ENCODE measurements at regions not wholly inside any gene's neighbourhood (a gene's known extent, or its start where the extent isn't known, plus 50 kb on each side); places are given as distances from the start of the nearest gene placed in this dataset.

DNA sequence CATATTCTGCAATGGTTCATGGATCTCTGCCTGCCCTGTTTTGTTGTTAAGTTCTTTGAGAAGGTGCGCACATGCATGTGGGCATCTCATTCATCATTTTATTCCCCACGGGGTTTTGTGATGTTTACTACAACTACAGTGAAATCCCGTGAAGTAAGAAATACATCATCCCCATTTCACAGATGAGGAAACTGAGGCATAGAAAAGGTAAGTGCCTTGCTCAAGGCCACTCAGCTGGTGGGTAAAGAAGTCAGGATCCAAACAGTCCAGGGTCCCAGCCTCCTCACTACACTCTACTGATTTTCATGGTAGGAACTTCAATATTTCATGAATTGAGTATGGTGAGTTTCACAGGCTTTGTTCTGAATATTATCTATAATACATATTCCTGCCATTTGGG lies 72.6 kb downstream of the CYP26A1 start:
- no peak overlapping the region for H3K27ac Mint-ChIP-seq (ENCODE audit: unreplicated experiment)
- POLR2A ChIA-PET, result no interaction called here
- H3K4me1 Mint-ChIP-seq (ENCODE audit: low read depth, unreplicated experiment), result no peaks in the 10 kb centered on the region
- intact Hi-C loops (cut with micrococcal nuclease; ENCODE audit: unreplicated experiment), result no loop called here
- TF ChIP-seq, protein P1, sequence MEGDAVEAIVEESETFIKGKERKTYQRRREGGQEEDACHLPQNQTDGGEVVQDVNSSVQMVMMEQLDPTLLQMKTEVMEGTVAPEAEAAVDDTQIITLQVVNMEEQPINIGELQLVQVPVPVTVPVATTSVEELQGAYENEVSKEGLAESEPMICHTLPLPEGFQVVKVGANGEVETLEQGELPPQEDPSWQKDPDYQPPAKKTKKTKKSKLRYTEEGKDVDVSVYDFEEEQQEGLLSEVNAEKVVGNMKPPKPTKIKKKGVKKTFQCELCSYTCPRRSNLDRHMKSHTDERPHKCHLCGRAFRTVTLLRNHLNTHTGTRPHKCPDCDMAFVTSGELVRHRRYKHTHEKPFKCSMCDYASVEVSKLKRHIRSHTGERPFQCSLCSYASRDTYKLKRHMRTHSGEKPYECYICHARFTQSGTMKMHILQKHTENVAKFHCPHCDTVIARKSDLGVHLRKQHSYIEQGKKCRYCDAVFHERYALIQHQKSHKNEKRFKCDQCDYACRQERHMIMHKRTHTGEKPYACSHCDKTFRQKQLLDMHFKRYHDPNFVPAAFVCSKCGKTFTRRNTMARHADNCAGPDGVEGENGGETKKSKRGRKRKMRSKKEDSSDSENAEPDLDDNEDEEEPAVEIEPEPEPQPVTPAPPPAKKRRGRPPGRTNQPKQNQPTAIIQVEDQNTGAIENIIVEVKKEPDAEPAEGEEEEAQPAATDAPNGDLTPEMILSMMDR (IDR thresholded peaks at IDR 0.05; ENCODE audit: insufficient read depth in 1 of 2, low read depth in 1 of 2, low read length in 1 of 2, severe bottlenecking in 1 of 2, unreplicated experiment in 1 of 2), result no peak
- H3K27me3 Mint-ChIP-seq (ENCODE audit: insufficient read depth, unreplicated experiment), result no peaks in the 10 kb centered on the region
- Histone ChIP-seq H3K27me3 (replicated peaks; ENCODE audit: control insufficient read depth, insufficient read depth, low read length) (no peaks in the 10 kb centered on the region), H3K9me3 (peaks cover 3% of the 10 kb centered on the region; the same call in 1 of the 2 replicates), H3K36me3 (ENCODE audit: control insufficient read depth, insufficient read depth, low read length) (no peaks in the 10 kb centered on the region), H3K4me3 (ENCODE audit: low read depth, low read length) (no peak overlapping the region), H3K4me1 (no peaks in the 10 kb centered on the region)
- no TSS peak for BruUV-seq (replicated peaks)
- CTCF ChIA-PET, result interaction anchor here (0.7 kb wide), 1 partner anchor 25 kb away, joined by 3 read pairs; no protein-coding TSS in a partner anchor
- no peak for DNase-seq
- H3K4me3 Mint-ChIP-seq (ENCODE audit: unreplicated experiment), result no peak overlapping the region
- H3K36me3 Mint-ChIP-seq (ENCODE audit: insufficient read depth, unreplicated experiment), result no peaks in the 10 kb centered on the region
- H3K9me3 Mint-ChIP-seq (ENCODE audit: unreplicated experiment), result peaks cover 8% of the 10 kb centered on the region

DNA sequence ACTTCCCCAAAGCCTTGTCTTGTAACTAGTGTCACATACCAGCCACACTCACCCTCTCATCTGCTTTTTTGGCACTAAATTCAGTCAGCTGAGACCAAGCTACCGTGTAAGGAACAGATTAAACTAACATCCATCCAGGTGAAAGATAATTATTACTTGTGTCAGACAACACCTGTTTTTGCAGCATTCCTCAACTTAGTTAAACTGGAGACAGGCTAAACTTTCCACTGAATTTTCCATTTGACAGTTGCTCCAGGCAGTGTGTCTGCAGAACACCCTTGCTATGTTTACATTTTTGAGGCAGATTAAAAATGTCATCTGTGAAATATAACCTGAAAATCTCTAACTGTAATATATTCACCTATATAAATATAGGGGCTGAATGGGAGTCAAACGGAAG lies 73.6 kb downstream of the CYP26A1 start:
- no peaks in the 10 kb centered on the region for H3K27me3 ChIP-seq (replicated peaks; ENCODE audit: control insufficient read depth, insufficient read depth, low read length)
- no peak overlapping the region for H3K4me3 ChIP-seq (ENCODE audit: low read depth, low read length)
- TF ChIP-seq, protein P1 (IDR thresholded peaks at IDR 0.05; ENCODE audit: insufficient read depth in 1 of 2, low read depth in 1 of 2, low read length in 1 of 2, severe bottlenecking in 1 of 2, unreplicated experiment in 1 of 2), result no peak
- H3K27me3 Mint-ChIP-seq (ENCODE audit: insufficient read depth, unreplicated experiment), result no peaks in the 10 kb centered on the region
- H3K4me1 ChIP-seq, result no peaks in the 10 kb centered on the region
- peaks cover 8% of the 10 kb centered on the region for H3K9me3 Mint-ChIP-seq (ENCODE audit: unreplicated experiment)
- CTCF ChIA-PET, result no interaction called here
- no peak overlapping the region for H3K27ac Mint-ChIP-seq (ENCODE audit: unreplicated experiment)
- H3K9me3 ChIP-seq, result peaks cover 3% of the 10 kb centered on the region; the same call in 1 of the 2 replicates
- H3K4me1 Mint-ChIP-seq (ENCODE audit: low read depth, unreplicated experiment), result no peaks in the 10 kb centered on the region
- BruUV-seq (replicated peaks), result no TSS peak
- POLR2A ChIA-PET, result no interaction called here
- DNase-seq, result no peak
- no peaks in the 10 kb centered on the region for H3K36me3 Mint-ChIP-seq (ENCODE audit: insufficient read depth, unreplicated experiment)
- intact Hi-C loops (cut with micrococcal nuclease; ENCODE audit: unreplicated experiment), result no loop called here
- no peaks in the 10 kb centered on the region for H3K36me3 ChIP-seq (ENCODE audit: control insufficient read depth, insufficient read depth, low read length)
- H3K4me3 Mint-ChIP-seq (ENCODE audit: unreplicated experiment), result no peak overlapping the region

DNA sequence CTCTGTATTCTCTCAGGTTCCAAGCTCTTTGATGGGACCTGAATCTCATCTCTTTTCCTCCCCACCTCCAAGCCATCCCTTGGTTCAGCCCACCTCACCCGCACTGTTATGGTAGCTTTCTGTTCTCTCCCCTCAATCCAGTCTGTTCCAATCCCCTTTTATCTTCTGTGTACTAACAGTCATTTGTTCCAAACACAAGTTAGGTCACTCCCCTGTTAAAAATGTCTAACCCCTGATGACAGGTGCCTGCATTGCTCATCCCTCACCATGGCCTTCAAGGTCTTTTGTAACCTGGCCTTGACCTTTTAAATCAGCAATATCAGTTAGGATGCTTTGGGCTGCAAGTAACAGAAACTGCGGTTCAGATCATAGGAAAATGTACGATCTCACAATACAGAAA lies 74.8 kb downstream of the CYP26A1 start:
- Histone ChIP-seq H3K36me3 (ENCODE audit: control insufficient read depth, insufficient read depth, low read length) (no peaks in the 10 kb centered on the region), H3K27me3 (replicated peaks; ENCODE audit: control insufficient read depth, insufficient read depth, low read length) (no peaks in the 10 kb centered on the region), H3K9me3 (peaks cover 3% of the 10 kb centered on the region; the same call in 1 of the 2 replicates), H3K4me3 (ENCODE audit: low read depth, low read length) (no peak overlapping the region), H3K4me1 (no peaks in the 10 kb centered on the region)
- BruUV-seq (replicated peaks), result no TSS peak
- ChIA-PET CTCF (no interaction called here), POLR2A (no interaction called here)
- no peaks in the 10 kb centered on the region for H3K4me1 Mint-ChIP-seq (ENCODE audit: low read depth, unreplicated experiment)
- DNase-seq, result no peak
- H3K27ac Mint-ChIP-seq (ENCODE audit: unreplicated experiment), result no peak overlapping the region
- no peaks in the 10 kb centered on the region for H3K27me3 Mint-ChIP-seq (ENCODE audit: insufficient read depth, unreplicated experiment)
- intact Hi-C loops (cut with micrococcal nuclease; ENCODE audit: unreplicated experiment), result no loop called here
- no peak overlapping the region for H3K4me3 Mint-ChIP-seq (ENCODE audit: unreplicated experiment)
- H3K36me3 Mint-ChIP-seq (ENCODE audit: insufficient read depth, unreplicated experiment), result no peaks in the 10 kb centered on the region
- H3K9me3 Mint-ChIP-seq (ENCODE audit: unreplicated experiment), result peaks cover 8% of the 10 kb centered on the region
- TF ChIP-seq, protein P1 (IDR thresholded peaks at IDR 0.05; ENCODE audit: insufficient read depth in 1 of 2, low read depth in 1 of 2, low read length in 1 of 2, severe bottlenecking in 1 of 2, unreplicated experiment in 1 of 2), result no peak
